Uterus (tissue), 3 donors: ENCODE measurements at regions not wholly inside any gene's neighbourhood (a gene's known extent, or its start where the extent isn't known, plus 50 kb on each side); places are given as distances from the start of the nearest gene placed in this dataset.

Experiments used
- DNase-seq, 2 donors: peaks; one replicate each; pipeline ENCODE4 v3.0.0-alpha.2; 2019 to 2020
- H3K27ac ChIP-seq, 2 donors: fragments of 200-600 bp; sonication (generic); 1 replicate in 1 of 2; 2 replicates in 1 of 2; pipeline ENCODE4 v1.5.1; 2016 to 2018
- H3K27me3 ChIP-seq, 2 donors: fragments of 200-600 bp; sonication (generic); one replicate each; pipeline ENCODE4 v1.5.1; 2018 to 2019; ENCODE audit warnings: control low read depth in 1 of 2
- H3K36me3 ChIP-seq, 2 donors: fragments of 200-600 bp; sonication (generic); one replicate each; pipeline ENCODE4 v1.5.1; 2019; ENCODE audit warnings: control low read depth in 1 of 2
- H3K4me1 ChIP-seq, 2 donors: fragments of 200-600 bp; sonication (generic); one replicate each; pipeline ENCODE4 v1.5.1; 2018 to 2019; ENCODE audit warnings: control low read depth in 1 of 2
- H3K4me3 ChIP-seq, 2 donors: fragments of 200-600 bp; sonication (generic); 1 replicate in 1 of 2; 2 replicates in 1 of 2; pipeline ENCODE4 v1.5.1; 2018 to 2019; ENCODE audit warnings: mild to moderate bottlenecking in 1 of 2
- H3K9me3 ChIP-seq, 2 donors: fragments of 200-600 bp; sonication (generic); one replicate each; pipeline ENCODE4 v1.5.1; 2019; ENCODE audit warnings: control low read depth in 1 of 2
- CTCF ChIP-seq, 4 experiments: fragments of 200-600 bp in 2 of 4; fragments of 450-650 bp in 2 of 4; sonication (generic) in 2 of 4; IDR thresholded peaks; one replicate each; pipeline ENCODE4 v1.5.1; 2016 to 2019; ENCODE audit warnings: antibody characterized with exemption in 4 of 4, mild to moderate bottlenecking in 2 of 4, moderate library complexity in 1 of 4
- POLR2A ChIP-seq, 2 donors: fragments of 450-650 bp; IDR thresholded peaks; one replicate each; pipeline ENCODE4 v1.6.1; 2016; ENCODE audit warnings: antibody characterized with exemption in 2 of 2, mild to moderate bottlenecking in 1 of 2, moderate library complexity in 1 of 2
- intact Hi-C: fragments of 100-400 bp; cut with DNase I; formaldehyde crosslinking; loops from one replicate; pipeline ENCODE4 v1.15.1; 2023; ENCODE audit warnings: low total_unique reads
- donor health status: DM: yes; HTN: yes; CAD: no.

- Histone ChIP-seq H3K4me1 (no peaks in the 10 kb centered on the region), H3K36me3 (no peaks in the 10 kb centered on the region), H3K27ac (no peak overlapping the region), H3K27me3 (no peaks in the 10 kb centered on the region), H3K4me3 (no peak overlapping the region), H3K9me3 (no peaks in the 10 kb centered on the region)
- TF ChIP-seq CTCF (IDR thresholded peaks at IDR 0.05) (no peak), POLR2A (IDR thresholded peaks at IDR 0.05) (no peak)
- intact Hi-C loops: no loop called here
- no peak for DNase-seq
Observed at GRCh38 chr5:153347611-153348010, 142.9 kb upstream of the GRIA1 start.

- no peaks in the 10 kb centered on the region for H3K27me3 ChIP-seq
- H3K9me3 ChIP-seq: no peaks in the 10 kb centered on the region
- no peak for DNase-seq
- intact Hi-C loops: no loop called here
- H3K4me3 ChIP-seq: no peak overlapping the region
- H3K36me3 ChIP-seq: no peaks in the 10 kb centered on the region
- no peaks in the 10 kb centered on the region for H3K4me1 ChIP-seq
- no peak overlapping the region for H3K27ac ChIP-seq
- TF ChIP-seq POLR2A (IDR thresholded peaks at IDR 0.05) (no peak), CTCF (IDR thresholded peaks at IDR 0.05) (no peak)
Observed at GRCh38 chr5:153350175-153350883, 140.1 kb upstream of the GRIA1 start.

GRCh38 chr5:153352685-153353219 lies 137.7 kb upstream of the GRIA1 start:
- Histone ChIP-seq H3K27ac (no peak overlapping the region), H3K4me3 (no peak overlapping the region), H3K27me3 (no peaks in the 10 kb centered on the region), H3K36me3 (no peaks in the 10 kb centered on the region), H3K4me1 (no peaks in the 10 kb centered on the region), H3K9me3 (no peaks in the 10 kb centered on the region)
- TF ChIP-seq POLR2A (IDR thresholded peaks at IDR 0.05) (no peak), CTCF (IDR thresholded peaks at IDR 0.05) (no peak)
- intact Hi-C loops: no loop called here
- DNase-seq: no peak

GRCh38 chr5:153357493-153358112 lies 132.9 kb upstream of the GRIA1 start:
- H3K4me3 ChIP-seq: no peak overlapping the region
- no peak overlapping the region for H3K27ac ChIP-seq
- TF ChIP-seq POLR2A (IDR thresholded peaks at IDR 0.05) (no peak), CTCF (IDR thresholded peaks at IDR 0.05) (no peak)
- H3K36me3 ChIP-seq: no peaks in the 10 kb centered on the region
- no peaks in the 10 kb centered on the region for H3K4me1 ChIP-seq
- DNase-seq: no peak
- intact Hi-C loops: no loop called here
- H3K9me3 ChIP-seq: no peaks in the 10 kb centered on the region
- H3K27me3 ChIP-seq: no peaks in the 10 kb centered on the region

- intact Hi-C loops: no loop called here
- Histone ChIP-seq H3K27me3 (no peaks in the 10 kb centered on the region), H3K36me3 (no peaks in the 10 kb centered on the region), H3K4me1 (no peaks in the 10 kb centered on the region), H3K9me3 (no peaks in the 10 kb centered on the region), H3K27ac (no peak overlapping the region), H3K4me3 (no peak overlapping the region)
- no peak for TF ChIP-seq CTCF (IDR thresholded peaks at IDR 0.05)
- no peak for TF ChIP-seq POLR2A (IDR thresholded peaks at IDR 0.05)
- no peak for DNase-seq
Observed at GRCh38 chr5:153358315-153358976, 132.0 kb upstream of the GRIA1 start.
